Activated CD8-positive, alpha-beta T cell treated with anti-CD3 and anti-CD28 coated beads for 36 hours (primary cell): ENCODE measurements at regions not wholly inside any gene's neighbourhood (a gene's known extent, or its start where the extent isn't known, plus 50 kb on each side); places are given as distances from the start of the nearest gene placed in this dataset.

Experiments used
- ATAC-seq: fragments of 200-7000 bp; cut with Tn5 transposase; one replicate; pipeline ENCODE4 v1.10.0; 2021; ENCODE audit warnings: mild to moderate bottlenecking, moderate library complexity
- CTCF ChIA-PET: fragments of 350-600 bp; sonication (Branson Sonifier 250); formaldehyde crosslinking; loops from one replicate; lab custom pipeline; 2021; ENCODE audit warnings: antibody characterized with exemption; lab: Charles Lee
- POLR2A ChIA-PET: fragments of 350-600 bp; sonication (Branson Sonifier 250); formaldehyde crosslinking; loops from one replicate; lab custom pipeline; 2021; ENCODE audit warnings: antibody characterized with exemption; lab: Charles Lee
- DNase-seq: peaks from one replicate; pipeline ENCODE4 v3.0.0-alpha.2; 2020
- H3K27ac Mint-ChIP-seq: one replicate; pipeline ENCODE4 v1.8.0; 2021; ENCODE audit warnings: mild to moderate bottlenecking, mixed read lengths
- H3K27me3 Mint-ChIP-seq: one replicate; pipeline ENCODE4 v1.8.0; 2021; ENCODE audit warnings: mixed read lengths
- H3K36me3 Mint-ChIP-seq: one replicate; pipeline ENCODE4 v1.8.0; 2021; ENCODE audit warnings: low read depth, mixed read lengths
- H3K4me1 Mint-ChIP-seq: one replicate; pipeline ENCODE4 v1.8.0; 2021; ENCODE audit warnings: low read depth, mixed read lengths
- H3K4me3 Mint-ChIP-seq: one replicate; pipeline ENCODE4 v1.8.0; 2021; ENCODE audit warnings: mild to moderate bottlenecking, moderate library complexity, mixed read lengths
- H3K9me3 Mint-ChIP-seq: one replicate; pipeline ENCODE4 v1.8.0; 2021; ENCODE audit warnings: mixed read lengths
- CTCF ChIP-seq: fragments of 200-600 bp; IDR thresholded peaks from one replicate; pipeline ENCODE4 v1.8.0; 2022; ENCODE audit warnings: antibody characterized with exemption, mild to moderate bottlenecking
- intact Hi-C: fragments of 100-400 bp; cut with micrococcal nuclease; formaldehyde crosslinking; loops from one replicate; pipeline ENCODE4 v1.10.0; 2022

- Mint-ChIP-seq H3K27me3 (peaks cover 5% of the 10 kb centered on the region), H3K4me3 (no peak overlapping the region), H3K36me3 (no peaks in the 10 kb centered on the region), H3K9me3 (peaks cover 1% of the 10 kb centered on the region), H3K4me1 (no peaks in the 10 kb centered on the region), H3K27ac (no peak overlapping the region)
- ChIA-PET POLR2A (no interaction called here), CTCF (no interaction called here)
- intact Hi-C loops, result no loop called here
- ATAC-seq, result no peak
- DNase-seq, result no peak
- TF ChIP-seq CTCF, result no peak
Observed at GRCh38 chr15:80326270-80326669, 74.3 kb upstream of the CTXND1 start.

- ChIA-PET CTCF (no interaction called here), POLR2A (interaction anchor here (1.0 kb wide), 1 partner anchor 12 kb away, joined by 3 read pairs; no protein-coding TSS in a partner anchor)
- DNase-seq (no peak), ATAC-seq (no peak)
- peaks cover 6% of the 10 kb centered on the region for H3K27me3 Mint-ChIP-seq
- no peak for TF ChIP-seq CTCF
- H3K9me3 Mint-ChIP-seq, result peaks cover 1% of the 10 kb centered on the region
- intact Hi-C loops, result no loop called here
- no peaks in the 10 kb centered on the region for H3K36me3 Mint-ChIP-seq
- no peaks in the 10 kb centered on the region for H3K4me1 Mint-ChIP-seq
- no peak overlapping the region for H3K4me3 Mint-ChIP-seq
- H3K27ac Mint-ChIP-seq, result no peak overlapping the region
Observed at GRCh38 chr15:80328496-80328895, 75.7 kb upstream of the ARNT2 start.

GRCh38 chr15:80331886-80332406, 72.2 kb upstream of the ARNT2 start:
- no peak for TF ChIP-seq CTCF
- DNase-seq (no peak), ATAC-seq (no peak)
- H3K36me3 Mint-ChIP-seq, result no peaks in the 10 kb centered on the region
- no peak overlapping the region for H3K4me3 Mint-ChIP-seq
- H3K27me3 Mint-ChIP-seq, result peaks cover 8% of the 10 kb centered on the region
- ChIA-PET POLR2A (no interaction called here), CTCF (no interaction called here)
- no peaks in the 10 kb centered on the region for H3K4me1 Mint-ChIP-seq
- intact Hi-C loops, result no loop called here
- H3K9me3 Mint-ChIP-seq, result no peaks in the 10 kb centered on the region
- H3K27ac Mint-ChIP-seq, result no peak overlapping the region

- no peaks in the 10 kb centered on the region for H3K36me3 Mint-ChIP-seq
- intact Hi-C loops, result no loop called here
- no peak overlapping the region for H3K4me3 Mint-ChIP-seq
Observed at GRCh38 chr15:80333261-80333660, 70.9 kb upstream of the ARNT2 start.

GRCh38 chr15:80334521-80334920, 69.7 kb upstream of the ARNT2 start:
- ATAC-seq, result no peak
- ChIA-PET POLR2A (no interaction called here), CTCF (no interaction called here)
- no peaks in the 10 kb centered on the region for H3K4me1 Mint-ChIP-seq
- TF ChIP-seq CTCF, result no peak
- intact Hi-C loops, result no loop called here
- no peak overlapping the region for H3K27ac Mint-ChIP-seq
- H3K9me3 Mint-ChIP-seq, result no peaks in the 10 kb centered on the region
- H3K4me3 Mint-ChIP-seq, result no peak overlapping the region
- no peaks in the 10 kb centered on the region for H3K36me3 Mint-ChIP-seq
- peaks cover 9% of the 10 kb centered on the region for H3K27me3 Mint-ChIP-seq
- DNase-seq, result no peak

More at GRCh38 chr15:80333261-80333660, 70.9 kb upstream of the ARNT2 start:
- POLR2A ChIA-PET, result no interaction called here
- DNase-seq (no peak), ATAC-seq (no peak)
- no peaks in the 10 kb centered on the region for H3K4me1 Mint-ChIP-seq
- peaks cover 9% of the 10 kb centered on the region for H3K27me3 Mint-ChIP-seq
- H3K9me3 Mint-ChIP-seq, result no peaks in the 10 kb centered on the region
- H3K27ac Mint-ChIP-seq, result no peak overlapping the region
- CTCF ChIA-PET, result no interaction called here
- no peak for TF ChIP-seq CTCF
